Stimulated activated naive CD4-positive, alpha-beta T cell treated with Interleukin-2 at 50 U/mL for 16 hours (primary cell): ENCODE measurements at regions not wholly inside any gene's neighbourhood (a gene's known extent, or its start where the extent isn't known, plus 50 kb on each side); places are given as distances from the start of the nearest gene placed in this dataset.

Source experiments
- DNase-seq: peaks from one replicate; lab custom pipeline; 2025; lab: John Stamatoyannopoulos, UW

GRCh38 chr11:134687548-134687947, 275.5 kb upstream of the B3GAT1 start:
- DNase-seq: no peak

GRCh38 chr11:134686460-134687061, 274.5 kb upstream of the B3GAT1 start:
- DNase-seq: no peak

GRCh38 chr11:134685793-134686380, 273.8 kb upstream of the B3GAT1 start:
- DNase-seq: no peak

GRCh38 chr11:134684576-134684975, 272.5 kb upstream of the B3GAT1 start:
- DNase-seq: no peak

- DNase-seq: no peak
Measured at GRCh38 chr11:134683860-134684259, 271.8 kb upstream of the B3GAT1 start.

GRCh38 chr11:134682577-134682976, 270.5 kb upstream of the B3GAT1 start:
- DNase-seq: no peak

- DNase-seq: no peak
Measured at GRCh38 chr11:134679592-134679991, 267.6 kb upstream of the B3GAT1 start.

GRCh38 chr11:134678744-134679143, 266.7 kb upstream of the B3GAT1 start:
- no peak for DNase-seq

GRCh38 chr11:134677891-134678551, 266.0 kb upstream of the B3GAT1 start:
- no peak for DNase-seq

- DNase-seq: no peak
Measured at GRCh38 chr11:134677397-134677822, 265.4 kb upstream of the B3GAT1 start.

GRCh38 chr11:134676516-134677287, 264.7 kb upstream of the B3GAT1 start:
- no peak for DNase-seq

- no peak for DNase-seq
Measured at GRCh38 chr11:134675983-134676382, 263.9 kb upstream of the B3GAT1 start.

- no peak for DNase-seq
Measured at GRCh38 chr11:134674974-134675373, 262.9 kb upstream of the B3GAT1 start.

- DNase-seq: no peak
Measured at GRCh38 chr11:134670961-134671370, 258.9 kb upstream of the B3GAT1 start.

GRCh38 chr11:134670247-134670782, 258.3 kb upstream of the B3GAT1 start:
- DNase-seq: no peak

- no peak for DNase-seq
Measured at GRCh38 chr11:134669796-134670195, 257.8 kb upstream of the B3GAT1 start.

- no peak for DNase-seq
Measured at GRCh38 chr11:134668796-134669195, 256.8 kb upstream of the B3GAT1 start.

GRCh38 chr11:134668076-134668475, 256.0 kb upstream of the B3GAT1 start:
- no peak for DNase-seq

- DNase-seq: no peak
Measured at GRCh38 chr11:134667505-134667904, 255.5 kb upstream of the B3GAT1 start.

- no peak for DNase-seq
Measured at GRCh38 chr11:134667175-134667500, 255.1 kb upstream of the B3GAT1 start.

GRCh38 chr11:134666273-134667174, 254.5 kb upstream of the B3GAT1 start:
- DNase-seq: no peak
